SK-N-MC (cell line): ENCODE measurements at regions not wholly inside any gene's neighbourhood (a gene's known extent, or its start where the extent isn't known, plus 50 kb on each side); places are given as distances from the start of the nearest gene placed in this dataset.

ENCODE experiments used
- DNase-seq: peaks from one replicate; pipeline ENCODE4 v3.0.0-alpha.2; 2011; ENCODE audit warnings: low read depth, low spot score
- H3K27ac ChIP-seq: fragments of 200-600 bp; sonication (generic); 2 replicates; pipeline ENCODE4 v1.5.1; 2016; ENCODE audit warnings: mixed run types
- H3K36me3 ChIP-seq: fragments of 200-600 bp; sonication (generic); 2 replicates; pipeline ENCODE4 v1.6.1; 2017; ENCODE audit warnings: antibody characterized with exemption, low read length, mixed read lengths; ENCODE audit not compliant: insufficient read depth
- H3K4me3 ChIP-seq: fragments of 200-600 bp; sonication (generic); 2 replicates; pipeline ENCODE4 v1.5.1; 2016
- H3K9ac ChIP-seq: fragments of 200-600 bp; sonication (generic); 2 replicates; pipeline ENCODE4 v1.8.0; 2017; ENCODE audit warnings: mixed run types, mixed read lengths; ENCODE audit not compliant: insufficient read length
- H3K9me3 ChIP-seq: fragments of 200-600 bp; sonication (generic); 2 replicates; pipeline ENCODE4 v1.6.1; 2017; ENCODE audit warnings: low read depth, mild to moderate bottlenecking, antibody characterized with exemption, low read length, moderate library complexity, mixed read lengths
- EZH2 ChIP-seq: fragments of 200-600 bp; sonication (generic); IDR thresholded peaks from one replicate; pipeline ENCODE4 v1.6.1; 2017; ENCODE audit warnings: antibody characterized with exemption
- FOXP2 ChIP-seq: optimal IDR thresholded peaks from 2 replicates; pipeline ENCODE3; 2011; ENCODE audit warnings: mild to moderate bottlenecking, moderate library complexity; ENCODE audit not compliant: insufficient read depth; ENCODE audit errors: extremely low read length, control extremely low read depth
- POLR2AphosphoS5 ChIP-seq: IDR thresholded peaks from 2 replicates; pipeline ENCODE4 v1.6.1; 2012; ENCODE audit warnings: mild to moderate bottlenecking, low read depth, low read length, borderline replicate concordance

DNA sequence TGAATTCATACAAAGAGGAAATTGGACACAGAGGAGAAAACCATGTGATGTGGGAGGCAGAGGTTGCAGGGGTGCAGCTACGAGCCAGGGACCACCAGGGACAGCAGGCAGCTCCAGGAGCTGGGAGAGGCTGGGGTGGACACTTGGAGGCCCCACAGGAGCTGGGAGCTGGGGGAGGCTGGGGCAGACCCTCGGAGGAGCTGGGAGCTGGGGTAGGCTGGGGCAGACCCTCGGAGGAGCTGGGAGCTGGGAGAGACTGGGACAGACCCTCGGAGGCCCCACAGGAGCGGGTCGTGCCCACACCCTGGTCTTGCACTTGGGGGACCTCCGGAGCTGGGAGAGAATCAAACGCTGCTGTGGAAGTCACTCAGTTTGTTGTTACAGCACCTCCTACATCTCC lies 141.7 kb downstream of the SOX1 start:
- TF ChIP-seq EZH2 (no peak), FOXP2 (no peak), POLR2AphosphoS5 (no peak)

DNA sequence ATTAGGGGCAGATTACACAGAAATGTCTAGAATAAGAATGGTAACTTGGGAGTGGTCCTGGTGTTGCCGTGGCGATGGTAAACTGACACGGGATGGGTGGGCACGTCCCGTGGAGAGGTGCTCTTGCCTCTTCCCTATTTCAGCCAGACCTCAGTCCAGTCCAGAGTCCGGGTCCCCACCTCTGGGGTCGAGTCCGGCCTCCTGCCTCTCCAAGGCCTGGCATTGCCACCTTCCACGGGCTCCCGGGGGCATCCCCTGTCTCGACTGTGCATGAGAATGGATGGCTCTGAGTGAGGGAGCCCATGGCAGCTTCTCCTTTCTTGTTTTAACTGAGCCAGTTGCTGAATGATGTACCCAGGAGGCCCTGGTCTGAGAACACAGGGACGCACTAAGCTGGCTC lies 142.3 kb downstream of the SOX1 start:
- Histone ChIP-seq H3K36me3 (no peaks in the 10 kb centered on the region), H3K9me3 (no peaks in the 10 kb centered on the region), H3K9ac (no peak overlapping the region), H3K4me3 (no peak overlapping the region), H3K27ac (no peak overlapping the region)
- no peak for DNase-seq
- no peak for TF ChIP-seq EZH2
- TF ChIP-seq POLR2AphosphoS5 = no peak
- TF ChIP-seq FOXP2 = no peak

More for the DNA sequence above, 141.7 kb downstream of the SOX1 start:
- no peaks in the 10 kb centered on the region for H3K9me3 ChIP-seq
- no peak overlapping the region for H3K4me3 ChIP-seq
- no peak for DNase-seq
- no peak overlapping the region for H3K27ac ChIP-seq
- H3K36me3 ChIP-seq = no peaks in the 10 kb centered on the region
- H3K9ac ChIP-seq = no peak overlapping the region

DNA sequence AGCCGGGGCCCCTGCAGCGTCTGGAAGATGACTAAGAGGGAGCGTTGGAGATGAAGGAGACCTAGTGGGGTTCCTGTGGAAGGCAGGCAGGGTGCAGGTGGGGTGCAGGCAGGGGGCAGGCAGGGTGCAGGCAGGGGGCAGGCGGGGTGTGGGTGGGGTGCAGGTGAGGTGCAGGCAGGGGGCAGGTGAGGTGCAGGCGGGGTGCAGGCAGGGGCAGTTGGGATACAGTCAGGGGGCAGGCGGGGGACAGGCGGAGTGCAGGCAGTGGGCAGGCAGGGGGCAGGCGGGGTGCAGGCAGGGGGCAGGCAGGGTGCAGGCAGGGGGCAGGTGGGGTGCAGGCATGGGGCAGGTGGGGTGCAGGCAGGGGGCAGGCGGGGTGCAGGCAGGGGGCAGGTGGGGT lies 142.8 kb downstream of the SOX1 start:
- Histone ChIP-seq H3K9me3 (no peaks in the 10 kb centered on the region), H3K4me3 (no peak overlapping the region), H3K9ac (no peak overlapping the region), H3K27ac (no peak overlapping the region), H3K36me3 (no peaks in the 10 kb centered on the region)
- no peak for TF ChIP-seq EZH2
- TF ChIP-seq POLR2AphosphoS5 = no peak
- no peak for TF ChIP-seq FOXP2
- no peak for DNase-seq

DNA sequence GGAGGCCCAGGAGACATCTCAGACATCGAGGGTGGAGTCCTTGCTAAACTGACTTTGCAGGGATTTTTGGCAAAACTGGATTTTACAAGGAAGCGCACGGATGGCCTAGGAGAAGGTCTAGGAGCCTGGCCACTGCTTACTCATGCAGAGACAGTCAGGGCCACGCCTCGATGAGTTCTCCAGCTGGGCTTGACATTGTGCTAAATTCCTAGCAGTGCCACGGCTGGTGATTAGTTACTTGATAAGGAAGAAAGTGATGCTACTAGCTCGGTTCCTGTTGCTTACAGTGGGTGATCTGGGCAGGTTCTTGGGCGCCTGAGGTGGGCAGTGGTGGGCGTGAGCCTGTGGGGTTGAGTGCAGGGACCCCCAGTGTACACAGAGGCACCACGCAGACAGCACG lies 143.4 kb downstream of the SOX1 start:
- Histone ChIP-seq H3K9ac (no peak overlapping the region), H3K36me3 (no peaks in the 10 kb centered on the region), H3K27ac (no peak overlapping the region), H3K4me3 (no peak overlapping the region), H3K9me3 (no peaks in the 10 kb centered on the region)
- no peak for DNase-seq
- TF ChIP-seq POLR2AphosphoS5 = no peak
- no peak for TF ChIP-seq EZH2
- no peak for TF ChIP-seq FOXP2

DNA sequence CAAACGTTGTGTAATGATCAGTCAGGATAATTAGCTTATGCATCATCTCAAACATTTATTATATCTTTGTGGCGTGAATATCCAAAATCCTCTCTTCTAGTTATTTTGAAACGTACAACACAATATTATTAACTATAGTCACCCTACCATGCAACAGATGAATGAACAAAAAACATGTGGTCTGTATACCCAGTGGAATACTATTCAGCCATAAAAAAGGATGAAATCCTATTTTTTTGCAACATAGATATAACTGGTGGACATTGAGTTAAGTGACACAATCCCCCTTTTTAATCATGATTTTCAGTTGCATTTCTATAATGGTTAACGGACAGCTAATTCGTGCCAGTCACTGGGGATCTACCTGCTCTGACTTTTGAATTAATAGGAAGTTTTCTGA lies 145.6 kb downstream of the SOX1 start:
- no peak overlapping the region for H3K9ac ChIP-seq
- H3K9me3 ChIP-seq = no peaks in the 10 kb centered on the region
- H3K36me3 ChIP-seq = no peaks in the 10 kb centered on the region
- TF ChIP-seq EZH2 (no peak), POLR2AphosphoS5 (no peak), FOXP2 (no peak)
- no peak for DNase-seq
- no peak overlapping the region for H3K4me3 ChIP-seq
- no peak overlapping the region for H3K27ac ChIP-seq

DNA sequence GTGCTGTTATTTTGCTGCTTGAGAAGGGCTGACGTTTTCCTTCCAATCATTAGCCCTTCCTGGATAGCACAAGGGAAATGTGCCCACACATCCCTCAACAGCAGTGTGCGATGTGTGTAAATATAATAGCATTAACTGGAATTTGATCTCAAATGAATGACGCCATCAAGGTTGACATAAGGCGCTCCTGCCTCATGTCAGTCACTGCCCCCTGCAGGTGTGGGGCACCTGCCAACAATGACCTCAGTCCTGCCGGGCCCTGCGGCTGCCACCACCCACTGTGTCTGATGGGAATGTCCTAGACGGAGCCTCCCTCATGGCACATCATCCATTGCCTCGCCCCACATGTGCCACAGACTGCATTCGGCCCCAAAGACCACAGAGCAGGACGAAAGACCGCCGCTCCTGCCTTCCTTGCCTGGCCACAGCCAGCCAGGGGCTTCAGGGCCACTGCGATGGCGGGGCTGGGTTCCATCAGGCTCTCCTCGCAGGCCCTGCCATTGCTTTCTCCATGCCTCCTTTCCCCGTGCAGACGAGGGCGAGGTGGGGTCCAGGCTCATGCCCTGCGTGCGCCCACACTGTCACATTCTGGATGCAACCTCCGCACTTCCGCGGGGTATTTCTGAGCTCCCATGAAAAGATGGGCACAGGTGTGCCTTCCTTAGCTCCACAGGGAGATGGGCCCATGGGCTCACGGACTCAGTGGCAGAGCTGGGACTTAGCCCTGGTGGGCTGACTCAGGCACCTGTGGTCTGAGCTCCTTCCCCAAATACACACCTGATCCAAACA lies 146.7 kb downstream of the SOX1 start:
- H3K9ac ChIP-seq = no peak overlapping the region
- H3K36me3 ChIP-seq = no peaks in the 10 kb centered on the region
- no peaks in the 10 kb centered on the region for H3K9me3 ChIP-seq
- H3K4me3 ChIP-seq = no peak overlapping the region
- no peak for TF ChIP-seq EZH2
- no peak for TF ChIP-seq POLR2AphosphoS5
- no peak for DNase-seq
- H3K27ac ChIP-seq = no peak overlapping the region

DNA sequence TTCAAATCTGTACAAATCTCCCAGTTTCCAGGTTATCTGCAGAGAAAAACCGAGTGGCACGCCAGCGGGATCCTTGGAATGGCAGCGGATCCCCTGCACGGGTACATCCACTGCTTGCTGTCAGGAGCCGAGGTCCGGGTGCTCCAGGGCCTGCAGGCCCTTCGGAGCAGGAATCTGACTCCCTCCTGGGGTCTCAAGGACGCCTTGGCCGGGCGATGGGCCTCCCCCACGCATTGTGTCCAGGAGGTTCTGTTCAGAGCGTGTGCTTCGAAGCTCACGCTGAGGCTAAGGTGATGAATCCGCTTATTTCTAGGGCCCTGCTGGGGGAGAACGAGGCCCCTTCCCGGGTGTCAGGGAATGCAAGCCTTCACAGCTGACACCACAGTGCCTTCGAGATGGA lies 148.9 kb downstream of the SOX1 start:
- Histone ChIP-seq H3K36me3 (no peaks in the 10 kb centered on the region), H3K9ac (no peak overlapping the region), H3K27ac (no peak overlapping the region), H3K4me3 (no peak overlapping the region), H3K9me3 (no peaks in the 10 kb centered on the region)
- no peak for DNase-seq
- TF ChIP-seq EZH2 = no peak
- no peak for TF ChIP-seq POLR2AphosphoS5
- no peak for TF ChIP-seq FOXP2

DNA sequence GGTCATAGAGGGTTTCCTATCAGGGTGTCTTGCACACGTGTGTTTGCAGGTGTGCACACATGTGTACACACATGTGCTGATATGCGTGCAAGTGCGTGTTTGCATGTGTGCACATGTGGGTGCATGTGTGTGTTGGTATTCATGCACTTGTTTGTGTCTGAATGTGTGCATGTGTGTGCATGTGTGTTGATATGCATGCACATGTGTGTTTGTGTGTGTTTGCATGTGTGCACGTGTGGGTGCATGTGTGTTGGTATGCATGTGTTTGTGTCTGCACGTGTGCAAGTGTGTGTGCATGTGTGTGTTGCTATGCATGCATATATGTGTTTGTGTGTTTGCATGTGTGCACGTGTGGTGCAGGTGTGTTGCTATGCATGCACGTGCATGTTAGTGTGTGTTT lies 150.5 kb downstream of the SOX1 start:
- H3K4me3 ChIP-seq = no peak overlapping the region
- H3K27ac ChIP-seq = no peak overlapping the region
- no peaks in the 10 kb centered on the region for H3K36me3 ChIP-seq
- TF ChIP-seq EZH2 = no peak
- TF ChIP-seq POLR2AphosphoS5 = no peak
- H3K9me3 ChIP-seq = no peaks in the 10 kb centered on the region
- H3K9ac ChIP-seq = no peak overlapping the region
- no peak for DNase-seq

DNA sequence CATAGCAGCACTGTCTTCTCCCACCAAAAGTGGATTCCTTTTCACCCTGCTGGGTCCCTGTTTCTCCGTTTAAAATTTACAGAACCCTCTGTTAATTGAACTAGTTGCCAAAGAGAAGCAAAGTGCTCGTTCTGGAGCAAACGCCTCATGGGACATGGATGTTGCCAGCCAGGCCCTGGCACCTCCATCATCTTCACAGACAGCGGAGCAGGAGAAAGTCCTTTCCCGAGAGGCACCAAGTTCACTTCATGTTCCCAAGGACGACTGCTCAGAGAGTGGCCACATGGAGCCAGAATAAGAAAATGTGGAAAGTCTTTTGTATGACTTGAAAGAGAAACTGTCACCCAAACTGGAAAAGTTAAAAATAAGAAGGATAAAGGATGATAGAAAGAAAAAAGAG lies 151.5 kb downstream of the SOX1 start:
- no peaks in the 10 kb centered on the region for H3K9me3 ChIP-seq
- no peak for DNase-seq

More for the DNA sequence above, 151.5 kb downstream of the SOX1 start:
- TF ChIP-seq POLR2AphosphoS5 (no peak), EZH2 (no peak), FOXP2 (no peak)
- Histone ChIP-seq H3K36me3 (no peaks in the 10 kb centered on the region), H3K27ac (no peak overlapping the region), H3K9ac (no peak overlapping the region), H3K4me3 (no peak overlapping the region)
